NCI-H2081 (cell line): ENCODE measurements at regions not wholly inside any gene's neighbourhood (a gene's known extent, or its start where the extent isn't known, plus 50 kb on each side); places are given as distances from the start of the nearest gene placed in this dataset.
"Not testable (repeated sequence)": the region's sequence is repeated elsewhere in the genome, so short reads cannot be mapped to it uniquely, and the experiment has no call there.

Experiments used
- DNase-seq, 2 experiments: peaks; one replicate each; lab custom pipeline; 2025; lab: John Stamatoyannopoulos, UW

DNA sequence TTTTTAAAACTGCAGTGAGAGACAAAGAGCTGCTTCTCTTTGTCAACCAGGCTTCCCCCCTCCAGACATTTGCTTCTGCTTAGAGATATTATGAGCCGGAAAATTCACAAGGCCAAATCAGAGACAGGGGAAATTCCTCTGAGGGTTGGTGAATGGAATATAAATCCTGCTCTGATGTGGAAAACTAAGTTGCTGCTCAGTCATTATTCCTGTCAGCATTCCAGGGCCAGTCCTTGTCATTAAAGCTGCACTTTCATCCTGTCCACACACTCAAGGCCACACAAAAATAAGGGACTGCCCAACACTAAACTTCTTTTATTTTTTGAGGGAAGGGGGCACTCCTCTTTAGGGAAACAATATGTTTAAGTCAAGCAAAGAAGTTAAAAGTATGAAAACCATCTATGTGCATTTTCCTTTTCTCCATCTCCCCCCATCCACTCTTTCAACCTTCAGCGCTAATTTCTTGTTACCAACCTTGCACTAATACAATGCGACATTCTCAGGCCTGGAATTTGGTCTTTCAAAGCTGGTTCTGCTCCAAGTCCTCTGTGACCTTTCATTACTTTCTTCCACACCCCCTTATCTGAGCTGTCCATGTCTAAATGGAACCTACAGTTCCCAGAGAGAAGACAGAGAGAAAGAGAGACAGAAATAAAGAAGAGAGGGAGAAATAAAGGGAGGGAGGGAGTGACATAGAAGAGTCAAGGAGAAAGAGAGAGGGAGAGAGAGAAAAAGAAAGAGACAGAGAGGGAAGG, 118.9 kb upstream of the S1PR3 start:
- no peak for DNase-seq

DNA sequence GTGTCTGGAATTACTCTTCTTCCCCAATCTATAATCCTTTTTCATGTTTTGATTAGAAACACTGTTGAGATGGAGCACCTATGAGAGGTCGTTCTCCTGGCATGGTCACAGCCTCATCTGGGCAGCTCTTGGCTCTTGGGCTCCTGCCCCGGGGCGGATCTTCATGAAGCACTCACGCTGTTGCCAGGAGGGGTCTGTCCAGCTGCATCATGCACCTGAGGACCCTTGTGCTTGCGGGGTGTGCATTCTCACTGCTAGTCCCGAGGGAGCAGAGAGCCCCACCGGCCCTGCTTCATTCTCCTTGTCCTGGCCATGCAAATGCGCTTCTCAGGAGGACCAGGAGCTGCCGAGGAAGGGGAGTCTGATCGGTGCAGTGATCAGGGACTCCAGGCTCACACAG, 117.6 kb upstream of the S1PR3 start:
- no peak for DNase-seq

DNA sequence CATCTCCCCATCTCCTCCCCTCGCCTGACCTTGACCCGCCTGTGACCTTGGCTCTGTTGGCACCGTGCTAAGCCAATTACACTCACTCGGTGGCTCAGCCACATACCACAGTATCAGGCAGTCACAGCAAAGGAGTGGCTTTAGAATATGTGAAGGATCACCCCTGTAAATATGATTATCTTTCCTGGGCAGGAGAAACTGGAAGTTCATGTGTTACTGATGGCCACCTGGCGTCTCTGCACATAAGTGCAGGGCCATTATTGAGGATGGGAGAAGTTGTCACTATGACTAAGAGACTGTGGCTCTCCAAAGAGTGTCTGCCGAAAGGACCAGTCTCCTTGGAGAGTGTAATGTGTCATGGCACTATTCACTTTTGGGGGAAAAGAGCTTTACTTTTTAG, 116.9 kb upstream of the S1PR3 start:
- DNase-seq = no peak

DNA sequence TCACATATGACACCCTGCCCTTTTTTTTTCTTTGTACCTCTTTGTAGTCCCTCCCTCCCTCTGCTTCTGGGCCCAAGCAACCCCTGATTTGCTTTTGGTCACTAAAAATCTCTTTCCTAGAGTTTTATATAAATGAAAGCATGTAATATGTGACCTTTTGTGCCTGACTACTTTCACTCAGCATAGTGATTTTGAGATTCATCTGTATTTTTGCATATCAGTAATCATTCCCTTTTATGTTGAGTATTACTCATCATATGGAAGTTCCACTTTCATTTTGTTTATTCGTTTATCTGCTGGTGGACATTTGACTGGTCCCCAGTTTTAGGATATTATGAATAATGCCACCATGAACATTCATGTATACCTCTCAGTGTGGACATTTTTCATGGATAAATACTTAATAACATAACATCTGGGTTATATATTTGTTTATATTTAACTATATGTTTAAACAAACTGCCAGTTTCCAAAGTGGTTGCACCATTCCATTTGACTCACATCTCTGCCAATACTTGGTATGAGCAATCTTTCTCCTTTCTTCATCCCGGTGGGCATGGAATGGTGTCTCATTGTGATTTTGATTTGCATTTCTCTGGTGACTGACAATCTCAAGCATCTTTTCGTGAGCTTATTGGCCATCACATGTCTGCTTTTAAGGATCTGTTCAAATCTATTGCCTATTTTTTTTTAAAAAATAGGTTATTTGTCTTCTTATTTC, 115.7 kb upstream of the S1PR3 start:
- DNase-seq = no peak

DNA sequence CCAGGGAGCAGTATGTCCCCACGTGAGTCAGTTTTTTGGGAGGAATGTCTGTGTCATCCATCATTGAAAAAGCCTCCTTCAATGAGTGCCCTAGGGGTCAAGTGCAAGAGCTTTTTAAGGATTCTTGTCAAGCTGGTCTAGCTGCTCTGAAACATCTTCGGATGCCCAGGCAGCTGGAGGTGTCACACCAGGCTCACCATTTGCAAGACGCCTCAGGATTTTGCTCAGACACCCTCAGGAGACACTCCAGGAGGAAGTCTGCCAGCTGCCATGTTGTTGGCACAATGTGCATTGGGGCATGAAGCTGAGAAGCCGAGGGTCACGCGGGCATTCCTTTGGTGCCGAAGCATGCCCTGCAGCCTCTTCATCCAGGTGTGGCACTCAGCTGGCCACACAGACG, 111.1 kb upstream of the S1PR3 start:
- no peak for DNase-seq

DNA sequence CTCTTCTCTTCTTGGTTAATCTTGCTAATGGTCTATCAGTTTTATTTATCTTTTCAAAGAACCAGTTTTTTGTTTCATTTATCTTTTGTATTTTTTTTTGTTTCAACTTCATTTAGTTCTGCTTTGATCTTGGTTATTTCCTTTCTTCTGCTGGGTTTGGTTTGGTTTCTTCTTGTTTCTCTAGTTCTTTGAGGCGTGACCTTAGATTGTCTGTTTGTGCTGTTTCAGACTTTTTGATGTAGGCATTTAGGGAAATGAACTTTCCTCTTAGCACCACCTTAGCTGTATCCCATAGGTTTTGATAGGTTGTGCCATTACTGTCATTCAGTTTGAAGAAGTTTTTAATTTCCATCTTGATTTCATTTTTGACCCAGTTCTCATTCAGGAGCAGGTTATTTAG, 107.0 kb upstream of the S1PR3 start:
- DNase-seq = not testable (repeated sequence)

DNA sequence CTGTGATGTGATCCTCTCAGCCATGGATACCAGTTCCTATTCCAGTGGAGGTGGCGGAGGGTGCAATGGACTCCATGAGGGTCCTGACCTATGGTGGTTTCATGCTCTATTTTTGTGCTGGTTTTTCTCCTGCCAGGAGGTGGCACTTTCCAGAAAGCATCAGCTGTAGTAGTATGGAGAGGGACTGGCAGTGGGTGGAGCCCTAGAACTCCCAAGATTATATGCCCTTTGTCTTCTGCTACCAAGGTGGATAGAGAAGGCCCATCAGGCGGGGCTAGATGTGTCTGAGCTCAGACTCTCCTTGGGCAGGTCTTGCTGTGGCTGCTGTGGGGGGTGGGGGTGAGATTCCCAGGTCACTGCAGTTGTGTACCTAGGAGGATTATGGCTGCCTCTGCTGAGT, 104.5 kb upstream of the S1PR3 start:
- DNase-seq = not testable (repeated sequence)

DNA sequence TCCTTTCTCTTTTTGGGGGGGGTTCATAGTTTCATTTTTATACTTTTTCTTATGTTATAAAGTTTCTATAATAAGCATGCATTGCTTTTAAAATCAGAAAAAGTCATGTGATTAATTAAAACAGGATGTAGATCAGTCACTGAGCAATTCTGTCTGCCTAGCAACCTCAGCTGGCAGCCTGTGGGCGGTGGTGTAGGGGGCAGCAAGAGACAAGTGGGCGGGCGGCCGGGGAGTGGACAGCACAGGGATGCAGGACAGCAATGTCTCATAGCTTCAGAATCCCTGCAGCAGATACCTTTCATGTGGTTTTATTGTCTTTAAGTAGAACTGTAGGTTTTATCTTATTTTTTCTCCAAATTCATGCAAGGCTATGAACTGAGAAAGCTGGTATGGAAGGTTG, 101.9 kb upstream of the S1PR3 start:
- no peak for DNase-seq

DNA sequence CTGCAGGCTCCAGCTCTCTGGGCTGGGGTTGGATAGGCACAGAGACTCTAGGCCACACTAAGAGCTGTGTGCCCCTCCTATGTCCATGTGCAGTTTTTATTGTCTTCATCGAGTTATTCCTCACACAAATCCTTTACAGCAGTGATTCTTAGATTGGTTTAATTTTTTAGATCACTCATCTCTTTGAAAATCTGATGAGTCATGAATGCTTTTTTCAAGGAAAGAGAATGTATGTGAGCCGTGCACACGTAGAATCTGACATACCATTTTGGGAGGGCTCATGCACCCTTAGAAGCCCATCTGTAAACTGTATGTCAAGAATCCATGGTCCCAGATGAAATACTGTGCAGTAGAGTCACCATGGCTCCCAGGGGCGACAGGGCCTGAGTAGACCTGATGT, 100.7 kb upstream of the S1PR3 start:
- no peak for DNase-seq

DNA sequence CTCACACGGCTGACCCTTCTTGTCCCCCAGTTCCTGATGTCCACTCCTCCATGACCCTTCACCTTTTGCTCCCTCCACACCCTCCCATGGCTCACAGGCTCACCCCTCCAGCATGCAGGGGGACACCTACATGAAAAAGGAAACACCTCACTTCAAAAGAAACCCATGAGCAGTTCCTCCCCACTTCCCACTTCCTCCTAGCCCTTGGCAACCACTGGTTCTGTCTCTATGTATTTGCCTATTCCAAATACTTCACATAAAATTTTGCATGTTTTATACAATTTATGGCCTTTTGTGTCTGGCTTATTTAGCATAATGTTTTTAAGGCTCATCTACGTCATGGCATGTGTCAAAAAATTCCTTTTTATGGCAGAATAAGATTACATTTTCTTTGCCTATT, 100.2 kb upstream of the S1PR3 start:
- no peak for DNase-seq

DNA sequence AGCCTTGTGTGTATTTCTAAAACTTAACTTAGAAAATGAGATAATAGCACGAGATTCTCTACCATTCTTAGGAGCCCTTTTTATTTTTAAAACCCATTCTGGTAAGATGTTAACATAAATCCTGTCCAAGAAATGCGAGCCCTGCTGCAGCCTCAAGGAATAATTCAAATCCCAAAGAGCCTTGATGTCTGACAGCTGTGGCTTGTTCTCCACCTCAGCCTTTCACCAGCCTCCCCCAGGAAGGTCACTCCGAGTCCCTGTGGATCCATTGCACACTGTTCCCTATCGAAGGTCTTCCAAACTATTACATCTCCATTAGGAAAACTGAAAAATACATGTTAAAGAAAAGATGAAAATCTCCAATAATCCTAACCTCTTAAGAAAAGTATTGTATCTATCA, 98.5 kb upstream of the S1PR3 start:
- no peak for DNase-seq

DNA sequence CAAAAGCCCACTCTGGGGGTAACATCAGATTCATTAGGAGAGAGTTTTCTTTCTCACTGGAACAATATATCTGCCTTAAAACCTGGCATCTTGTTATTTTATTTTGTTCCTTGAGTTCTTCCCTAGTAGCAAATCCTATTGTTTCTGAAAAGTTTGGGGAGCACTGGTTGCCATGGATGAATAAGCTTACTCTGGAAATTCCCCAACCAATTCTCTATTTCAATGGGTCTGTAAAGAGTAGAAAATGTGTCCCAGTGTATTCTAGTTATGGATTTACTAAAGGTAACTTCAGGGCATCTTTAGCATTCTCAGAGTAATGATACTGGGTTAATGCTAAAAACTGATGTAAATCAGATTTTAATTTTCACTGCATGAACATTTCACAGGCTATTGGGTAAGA, 94.2 kb upstream of the S1PR3 start:
- no peak for DNase-seq

DNA sequence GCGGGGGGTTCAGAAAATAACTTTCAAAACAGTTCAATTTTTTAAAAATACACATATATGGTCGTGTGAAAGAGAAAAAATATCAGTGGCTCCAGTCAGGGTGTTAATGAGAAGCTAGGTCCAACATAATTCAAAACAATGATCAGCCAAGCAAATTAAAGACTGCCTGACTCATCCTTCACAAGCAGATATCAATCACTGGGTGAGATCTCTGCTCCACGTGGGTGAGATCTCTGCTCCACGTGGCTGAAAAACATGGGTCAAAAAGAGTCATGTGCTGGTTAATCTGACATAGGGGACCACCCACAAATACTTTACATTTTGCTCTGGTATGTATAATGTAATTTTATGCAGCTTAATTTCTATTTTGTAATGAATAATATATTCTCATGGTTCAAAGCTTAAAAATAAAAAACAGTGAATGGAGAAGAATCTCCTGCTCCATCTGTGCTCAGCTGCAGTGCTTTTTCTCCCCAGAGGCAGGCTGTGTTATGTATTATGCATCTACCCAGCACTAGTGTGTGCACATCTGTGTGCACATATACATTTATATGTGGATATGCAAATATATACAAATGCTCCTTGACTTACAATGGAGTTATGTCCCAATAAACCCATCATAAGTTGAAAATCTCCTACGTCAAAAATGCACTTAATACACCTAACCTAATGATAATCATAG, 93.1 kb upstream of the S1PR3 start:
- no peak for DNase-seq

DNA sequence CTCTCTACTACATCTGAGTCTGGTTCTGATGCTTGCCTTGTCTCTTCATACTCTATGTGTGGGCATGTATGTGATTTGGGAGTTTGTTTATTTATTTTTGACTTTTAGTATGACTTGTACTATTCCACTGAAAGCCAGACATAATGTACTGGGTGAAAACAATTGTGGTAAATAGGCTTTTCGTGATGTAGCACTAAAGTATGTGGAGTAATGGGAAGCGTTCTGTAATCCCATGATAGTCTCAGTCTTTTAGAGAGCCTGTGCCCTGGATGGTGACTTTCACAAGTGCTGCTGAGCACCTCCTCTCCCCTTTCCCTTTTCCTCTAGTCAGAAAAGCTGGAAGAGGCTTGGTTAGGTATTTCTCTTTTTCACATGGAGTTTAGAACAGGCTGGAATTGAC, 85.8 kb upstream of the S1PR3 start:
- no peak for DNase-seq

DNA sequence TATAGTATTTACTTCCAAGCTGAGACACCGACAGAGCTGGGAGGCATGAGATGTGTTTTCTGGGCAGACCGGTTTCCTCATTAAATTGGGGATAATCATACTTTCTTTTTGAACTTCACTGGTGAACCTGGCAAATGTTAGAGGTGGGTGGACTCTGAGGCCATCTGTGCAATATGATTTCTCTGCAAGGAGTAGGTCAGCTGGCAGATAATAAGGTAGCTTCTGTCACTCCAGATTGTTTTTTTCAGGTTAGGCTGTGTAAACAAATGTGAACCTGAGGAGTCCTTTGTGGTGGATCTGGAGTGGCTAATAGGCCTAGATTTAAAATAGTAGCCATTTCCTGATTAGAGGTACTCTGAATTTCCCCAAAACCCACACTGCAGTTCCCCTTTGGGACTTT, 75.4 kb upstream of the S1PR3 start:
- DNase-seq = no peak

DNA sequence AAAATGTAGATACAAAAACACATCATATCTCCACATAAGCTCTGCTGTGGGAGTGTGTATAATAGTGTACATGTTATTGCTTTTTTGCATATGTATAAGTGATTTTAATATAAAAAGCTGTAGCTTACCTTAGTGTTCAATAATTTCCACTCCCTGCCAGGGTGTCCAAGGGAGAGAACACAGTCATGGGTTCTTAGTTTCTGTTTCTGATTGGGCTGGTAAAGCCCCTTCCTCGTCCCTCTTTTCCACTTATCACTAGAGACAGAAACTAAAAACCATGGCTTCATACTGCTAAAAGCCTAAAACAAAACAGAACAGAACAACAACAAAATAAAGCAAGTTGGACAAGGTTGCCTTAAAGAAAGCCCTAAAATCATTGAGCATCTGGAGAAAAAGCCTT, 74.4 kb upstream of the S1PR3 start:
- no peak for DNase-seq

DNA sequence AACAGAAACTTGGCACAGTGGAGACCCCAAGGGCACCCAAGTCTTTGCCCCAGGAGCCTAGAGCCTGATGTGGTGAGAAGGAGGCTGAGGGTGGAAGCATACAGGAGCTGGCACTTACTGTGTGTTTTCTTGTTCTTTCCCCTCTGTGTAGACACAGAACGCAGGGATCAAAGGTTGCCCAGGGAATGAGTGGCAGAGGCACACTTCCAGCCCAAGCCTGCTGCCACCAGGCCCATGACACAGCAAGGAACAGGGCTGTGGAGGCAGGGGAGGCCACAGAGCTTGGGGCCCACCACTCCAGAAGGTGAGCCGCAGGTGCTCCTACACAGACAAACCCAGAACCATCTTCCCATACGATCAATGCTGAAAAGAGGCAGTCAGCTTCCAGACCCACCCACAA, 73.9 kb upstream of the S1PR3 start:
- no peak for DNase-seq

DNA sequence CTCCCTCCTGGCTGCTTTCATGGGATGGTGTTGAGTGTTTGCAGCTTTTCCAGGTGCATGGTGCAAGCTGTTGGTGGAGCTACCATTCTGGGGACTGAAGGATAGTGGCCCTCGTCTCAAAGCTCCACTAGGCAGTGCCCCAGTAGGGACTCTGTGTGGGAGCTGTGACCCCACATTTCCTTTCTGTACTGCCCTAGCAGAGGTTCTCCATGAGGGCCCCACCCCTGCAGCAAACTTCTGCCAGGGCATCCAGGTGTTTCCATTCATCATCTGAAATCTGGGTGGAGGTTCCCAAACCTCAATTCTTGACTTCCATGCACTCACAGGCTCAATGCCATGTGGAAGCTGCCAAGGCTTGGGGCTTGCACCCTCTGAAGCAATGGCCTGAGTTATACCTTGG, 72.7 kb upstream of the S1PR3 start:
- not testable (repeated sequence) for DNase-seq

DNA sequence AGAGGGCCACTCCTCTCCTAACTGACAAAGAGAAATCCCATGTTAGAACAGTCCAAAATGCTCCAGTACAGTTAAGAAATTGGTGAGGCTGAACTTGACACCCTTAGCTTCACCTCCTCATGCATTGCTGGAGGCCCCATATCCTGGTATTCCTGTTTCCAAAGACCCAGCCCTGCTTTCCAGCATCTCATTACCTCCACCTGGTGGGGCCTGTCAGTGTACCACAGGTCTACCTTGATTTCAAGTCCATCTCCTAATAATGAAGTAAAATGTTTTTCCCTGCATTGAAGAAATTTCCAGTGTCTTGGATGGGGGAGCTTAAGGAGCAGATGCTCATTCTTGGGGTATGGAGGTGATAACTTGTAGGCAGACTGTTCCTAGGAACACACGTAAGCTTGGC, 70.6 kb upstream of the S1PR3 start:
- DNase-seq = no peak

DNA sequence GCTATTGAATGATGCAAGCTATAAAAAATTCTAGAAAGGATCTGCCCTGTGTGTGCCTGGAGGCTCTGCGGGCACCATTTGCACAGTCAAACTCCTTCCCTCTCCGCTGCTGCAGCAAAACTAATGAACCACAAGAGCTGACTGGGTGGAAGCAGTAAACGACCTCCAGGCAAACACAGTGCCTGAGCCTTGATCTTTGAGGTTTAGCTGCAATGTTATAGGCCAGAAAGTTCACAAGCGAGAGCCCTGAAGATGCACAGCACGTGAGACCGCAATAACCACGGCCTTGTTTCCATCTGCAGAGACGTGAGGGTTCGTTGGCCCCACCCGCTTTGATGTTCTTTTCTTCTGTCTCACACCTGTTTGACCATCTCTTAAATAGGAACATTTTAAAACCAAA, 69.2 kb upstream of the S1PR3 start:
- no peak for DNase-seq

DNA sequence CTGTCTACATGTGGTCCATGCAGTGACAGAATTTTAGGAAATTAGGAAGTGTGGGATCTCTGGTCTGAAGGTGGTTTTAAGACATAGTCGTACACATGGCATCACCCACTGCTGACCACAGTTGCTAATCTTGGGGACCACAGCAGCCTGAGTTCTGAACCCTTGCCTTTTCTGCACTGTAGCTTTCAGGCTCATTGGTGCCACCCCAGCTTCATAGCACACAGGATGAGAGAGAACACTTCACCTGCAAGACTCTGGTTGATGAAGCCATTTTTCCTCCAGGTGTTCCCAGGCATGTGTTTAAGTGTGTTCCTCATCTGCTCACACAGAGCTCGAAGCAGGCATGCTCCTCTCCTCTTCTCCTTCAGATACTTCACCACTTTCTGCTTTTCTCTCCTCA, 68.2 kb upstream of the S1PR3 start:
- no peak for DNase-seq

DNA sequence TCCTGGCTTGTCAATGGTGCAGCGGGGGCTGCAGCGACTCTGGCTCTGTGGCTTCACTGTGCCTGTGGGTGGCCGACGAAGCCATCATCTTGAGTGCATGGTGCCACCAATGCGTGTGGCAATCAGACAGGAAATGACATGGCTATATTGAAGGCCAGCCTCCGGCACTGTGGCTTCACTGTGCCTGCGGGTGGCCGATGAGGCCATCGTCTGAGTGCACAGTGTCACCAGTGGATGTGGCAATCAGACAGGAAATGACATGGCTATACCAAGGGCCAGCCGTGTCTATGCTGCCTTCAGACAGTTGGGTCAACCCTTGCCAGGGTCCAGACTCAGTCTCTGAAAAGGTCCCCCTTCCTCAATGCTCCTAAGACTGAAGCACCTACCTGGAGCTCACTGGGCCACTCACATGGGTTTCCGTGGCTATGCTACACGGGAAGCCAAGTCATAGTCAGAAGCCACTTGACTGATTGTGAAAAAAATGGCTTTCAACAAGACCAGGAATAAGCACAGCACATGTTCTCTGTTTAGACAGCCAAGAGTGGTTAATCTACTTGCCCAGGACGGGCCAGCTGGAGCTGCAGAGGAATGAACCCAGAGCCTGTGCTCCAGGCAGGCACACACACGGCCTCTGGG, 67.5 kb upstream of the S1PR3 start:
- no peak for DNase-seq

DNA sequence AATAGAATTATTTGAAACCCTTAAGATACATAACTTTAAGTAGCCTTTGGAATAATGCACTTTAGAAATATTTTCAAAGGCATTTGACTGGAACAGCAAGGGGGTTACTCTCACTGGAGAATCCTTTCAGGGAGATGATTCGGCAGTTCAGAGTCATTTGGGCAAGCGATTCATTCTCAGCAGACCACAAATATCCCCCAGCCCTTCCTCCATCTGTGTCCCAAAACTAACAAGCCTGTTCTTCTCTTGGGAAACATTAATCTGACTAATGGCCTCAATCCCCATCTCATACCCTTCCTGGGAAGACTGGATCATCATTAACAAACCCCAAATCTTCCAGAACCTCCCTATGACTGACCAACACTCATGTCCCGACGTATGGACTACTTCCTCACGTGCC, 65.8 kb upstream of the S1PR3 start:
- DNase-seq = no peak
